ENCODE measurements at regions not wholly inside any gene's neighbourhood (a gene's known extent, or its start where the extent isn't known, plus 50 kb on each side); places are given as distances from the start of the nearest gene placed in this dataset.

- no peak for DNase-seq
These were observed 535.0 kb downstream of the CD83 start for GRCh38 chr6:14652536-14652935.

DNA sequence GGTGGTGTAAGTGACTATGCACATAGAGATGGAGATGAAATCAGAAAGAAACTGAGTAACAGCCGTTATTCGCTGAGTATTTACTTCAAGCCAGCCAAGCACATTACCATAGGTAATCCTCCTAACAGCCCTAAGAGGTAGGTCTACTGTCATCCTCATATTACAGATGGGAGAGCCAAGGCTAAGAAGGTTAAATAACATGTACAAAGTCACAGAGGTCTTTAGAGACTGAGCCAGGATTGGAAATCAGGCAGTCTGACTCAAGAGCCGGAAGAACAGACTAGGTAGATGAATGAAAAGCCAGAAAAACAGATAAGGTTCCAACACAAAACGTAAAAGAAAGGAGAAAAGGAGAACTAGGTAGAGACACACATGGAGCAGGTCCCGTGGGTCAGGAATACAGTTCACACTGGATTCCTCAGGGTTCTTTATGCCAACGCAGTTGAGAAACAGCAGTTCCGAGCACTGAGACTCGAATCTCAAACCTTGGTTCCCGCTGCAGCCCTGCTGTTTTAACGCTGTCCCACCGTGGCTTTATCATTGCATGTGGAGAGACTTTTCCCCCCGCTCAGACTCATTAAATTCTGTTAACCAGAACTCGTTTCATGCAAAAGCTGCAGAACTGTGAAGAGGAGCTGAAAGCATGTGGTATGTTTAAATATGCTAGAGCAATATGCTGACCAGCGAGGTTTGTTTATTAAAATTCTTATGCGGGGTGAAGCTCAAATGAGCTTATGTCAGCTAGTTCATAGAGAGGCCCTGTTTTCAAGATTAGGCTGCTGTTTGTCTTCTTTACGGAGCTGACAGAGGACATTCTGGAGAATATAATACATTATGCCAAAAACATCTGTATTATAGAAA, 537.9 kb downstream of the CD83 start:
- DNase-seq = no peak

- DNase-seq = no peak
These were observed 538.5 kb downstream of the CD83 start for GRCh38 chr6:14656078-14656521.

GRCh38 chr6:14656649-14657048, 539.1 kb downstream of the CD83 start:
- DNase-seq = no peak

DNA sequence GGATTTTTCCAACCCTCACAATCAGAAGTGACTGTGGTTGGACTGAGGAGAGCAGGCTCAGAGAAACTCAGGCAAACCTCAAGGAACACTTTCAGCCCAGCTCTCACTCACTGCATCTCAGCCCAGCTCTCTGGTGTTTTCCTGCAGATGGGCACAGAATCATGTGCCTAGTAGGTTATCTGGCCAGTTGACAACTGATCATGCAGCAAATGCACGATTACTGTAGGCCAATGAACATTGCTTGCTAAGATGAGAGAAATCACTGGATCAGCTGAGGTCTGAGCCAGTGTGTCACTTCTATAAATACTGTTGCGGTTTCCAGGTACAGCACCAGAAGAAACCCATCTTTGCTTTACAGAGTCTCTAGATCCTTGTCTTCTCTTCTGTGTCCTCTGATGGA, 540.5 kb downstream of the CD83 start:
- no peak for DNase-seq

GRCh38 chr6:14658886-14659561, 541.5 kb downstream of the CD83 start:
- no peak for DNase-seq

- DNase-seq = no peak
These were observed 542.3 kb downstream of the CD83 start for GRCh38 chr6:14659841-14660240.

GRCh38 chr6:14660806-14661579, 543.4 kb downstream of the CD83 start:
- DNase-seq = no peak

DNA sequence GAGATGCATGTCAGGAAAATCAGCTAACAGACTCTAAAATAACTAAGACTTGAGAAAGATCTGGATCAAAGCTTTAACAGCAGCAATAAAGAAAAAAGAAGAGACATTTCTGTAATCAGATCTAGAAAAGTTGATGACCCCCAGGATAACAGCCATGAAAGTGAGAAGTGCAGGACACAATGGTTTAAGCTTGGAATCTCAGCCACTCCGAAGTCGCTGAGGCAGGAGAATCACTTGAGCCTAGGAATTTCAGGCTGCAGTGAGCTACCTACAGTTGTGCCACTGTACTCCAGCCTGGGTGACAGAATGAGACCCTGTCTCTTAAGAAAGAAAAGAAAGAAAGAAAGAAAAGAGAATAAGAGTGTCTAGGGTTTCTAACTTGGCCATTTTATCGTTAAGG, 544.1 kb downstream of the CD83 start:
- no peak for DNase-seq

DNA sequence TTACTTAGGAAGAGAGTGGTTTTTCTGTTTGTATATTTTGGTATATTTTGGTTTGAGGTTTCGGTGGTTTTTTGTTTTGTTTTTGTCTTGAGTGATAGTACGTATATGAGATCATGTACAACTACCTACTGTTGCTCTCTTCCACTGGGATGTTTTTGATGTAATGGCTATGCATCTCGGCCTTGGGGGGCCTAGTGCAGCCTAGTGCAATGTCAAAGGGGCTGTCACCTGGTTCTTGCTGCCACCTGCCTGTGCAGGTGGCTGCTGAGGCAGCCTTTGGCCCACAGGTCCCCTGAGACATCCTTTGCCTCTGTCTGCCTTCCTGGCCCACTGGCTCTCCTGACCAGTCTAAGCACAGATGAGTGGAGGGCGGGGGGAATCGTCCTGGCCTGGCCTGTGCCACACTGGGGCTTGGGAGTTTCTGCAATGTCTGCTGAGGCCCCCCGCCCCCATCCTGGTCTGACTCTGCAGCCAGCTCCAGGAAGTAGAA, 546.6 kb downstream of the CD83 start:
- no peak for DNase-seq

DNA sequence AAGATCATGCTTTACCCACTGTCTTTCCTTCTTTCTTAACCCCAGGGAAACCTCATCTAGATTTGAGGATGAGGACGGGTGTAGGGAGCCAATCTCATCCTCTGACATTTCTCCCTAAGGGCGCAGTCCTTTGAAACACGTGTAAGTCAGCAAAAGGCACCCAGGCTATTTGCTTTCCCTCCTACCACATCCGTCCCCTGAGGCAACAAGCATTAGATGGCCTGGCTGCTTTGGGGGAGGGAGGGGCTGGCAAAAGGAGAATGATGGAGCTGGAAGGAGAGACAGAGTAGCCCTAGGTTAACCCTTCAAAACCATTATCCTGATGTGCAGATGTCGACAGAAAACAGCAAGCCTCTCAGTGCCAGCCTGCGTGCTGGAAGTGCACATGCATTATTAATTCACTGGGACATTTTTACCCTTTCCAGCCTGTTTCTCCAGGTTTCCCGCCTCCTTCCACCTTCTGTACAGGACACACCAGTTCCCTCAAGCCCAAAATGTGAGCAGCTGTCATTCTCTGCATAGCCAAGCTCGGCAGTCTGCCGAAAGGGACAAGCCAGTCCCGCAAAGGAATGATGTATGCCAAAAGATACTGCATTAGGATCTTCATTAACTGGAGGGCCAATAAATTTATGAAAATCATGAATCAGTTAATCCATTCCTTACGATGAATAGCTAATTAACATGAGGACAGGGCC, 547.2 kb downstream of the CD83 start:
- no peak for DNase-seq

- DNase-seq = no peak
These were observed 548.5 kb downstream of the CD83 start for GRCh38 chr6:14665827-14666724.

DNA sequence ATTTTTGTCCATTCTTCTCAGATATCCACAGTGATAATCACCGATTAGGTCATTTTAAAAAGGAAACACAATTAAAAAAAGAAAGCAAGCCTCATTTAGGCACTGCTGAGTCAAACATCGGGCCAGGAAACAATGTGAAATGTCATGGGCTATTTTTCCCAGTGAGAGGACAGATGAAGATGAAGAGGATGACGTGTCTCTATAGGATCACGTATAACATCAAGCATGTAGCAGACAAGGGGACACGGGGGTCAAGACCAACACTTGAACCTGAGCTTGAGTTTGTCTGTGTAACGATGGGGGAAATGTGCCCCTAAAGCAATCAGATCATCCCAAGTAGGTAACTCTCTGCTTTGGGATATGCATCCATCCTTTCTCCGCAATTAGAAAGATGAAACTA, 553.2 kb downstream of the CD83 start:
- no peak for DNase-seq

DNA sequence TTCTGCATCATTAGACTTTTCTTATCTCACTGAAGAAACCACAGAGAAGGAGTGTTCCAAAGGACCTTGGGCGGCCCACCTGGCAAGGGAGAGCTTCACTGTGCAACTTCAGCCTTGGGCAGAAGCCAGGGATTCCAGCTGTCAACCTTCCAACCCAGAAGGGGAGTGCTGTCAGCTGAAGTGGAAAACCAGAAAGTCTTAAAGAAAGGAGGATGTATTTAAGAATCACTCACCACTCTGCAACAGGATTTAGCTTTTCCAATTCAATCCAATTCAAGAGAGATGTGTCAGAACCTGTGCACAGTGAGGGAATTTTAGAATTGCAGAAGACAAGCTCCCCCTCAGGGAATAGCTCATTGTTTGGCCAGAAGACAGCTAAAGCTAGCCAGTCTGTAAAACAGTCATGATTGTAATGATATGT, 553.7 kb downstream of the CD83 start:
- DNase-seq = no peak

- DNase-seq = no peak
These were observed 554.4 kb downstream of the CD83 start for GRCh38 chr6:14671937-14672336.

DNA sequence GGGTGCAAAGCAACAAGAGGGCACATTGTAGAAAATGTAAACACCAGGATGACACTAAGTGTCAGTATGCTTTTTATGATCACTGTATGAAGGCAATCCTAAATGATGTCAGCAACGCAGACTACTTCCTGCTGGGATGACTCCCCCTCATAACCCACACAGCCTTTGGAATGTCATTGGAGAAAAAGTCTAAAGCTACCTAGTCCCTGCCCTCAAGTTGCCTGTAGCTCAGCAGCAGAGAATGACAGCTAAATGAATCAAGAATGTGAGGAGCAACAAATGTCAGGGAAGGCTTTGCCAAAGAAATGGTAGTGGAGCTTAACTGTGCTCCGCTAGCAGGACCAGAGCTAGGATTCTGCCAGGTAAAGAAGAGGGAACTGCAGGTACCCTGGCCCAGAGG, 555.6 kb downstream of the CD83 start:
- DNase-seq = no peak

- DNase-seq = no peak
These were observed 556.9 kb downstream of the CD83 start for GRCh38 chr6:14674458-14674857.

GRCh38 chr6:14674867-14675648, 557.5 kb downstream of the CD83 start:
- DNase-seq = no peak

- DNase-seq = no peak
These were observed 558.5 kb downstream of the CD83 start for GRCh38 chr6:14676064-14676463.

DNA sequence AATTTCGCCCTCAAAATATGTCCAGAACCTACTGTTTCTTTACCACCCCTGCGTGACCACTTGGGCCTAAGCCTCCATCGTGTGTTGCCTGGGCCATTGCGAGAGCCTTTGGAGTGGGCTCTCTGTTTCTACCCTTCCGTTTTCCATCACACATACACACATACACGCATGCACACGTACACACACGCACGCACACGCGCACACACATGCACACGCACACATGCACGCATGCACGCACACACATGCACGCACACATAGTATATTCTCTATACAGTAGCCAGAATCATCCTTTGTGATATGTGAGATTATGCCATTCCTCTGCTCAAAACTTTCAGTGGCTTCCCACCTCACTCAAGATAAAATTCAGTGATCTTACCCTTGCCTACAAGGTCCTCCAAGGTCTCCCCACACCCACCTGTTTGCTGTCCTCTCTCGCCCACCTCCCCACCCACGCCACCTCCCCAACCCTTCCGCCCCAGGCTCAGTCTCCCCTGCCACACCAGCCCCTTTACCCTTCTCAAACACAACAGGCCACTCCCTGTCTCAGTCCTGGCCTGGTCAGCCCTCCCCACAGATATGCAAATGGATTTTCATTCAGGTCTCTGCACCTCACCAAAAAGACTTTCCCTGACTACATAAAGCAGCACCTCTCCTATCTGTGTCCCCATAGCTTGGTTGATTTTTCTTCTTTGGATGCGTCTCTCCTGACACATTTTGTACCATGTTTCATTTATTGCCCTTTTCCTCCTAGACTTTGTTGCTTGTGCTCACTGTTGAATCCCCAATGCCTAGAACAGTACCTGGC, 559.6 kb downstream of the CD83 start:
- no peak for DNase-seq

Data from activated effector memory CD4-positive, alpha-beta T cell treated with Interleukin-2 at 50 U/mL for 16 hours (primary cell).